HG02623 (cell line): ENCODE measurements at regions not wholly inside any gene's neighbourhood (a gene's known extent, or its start where the extent isn't known, plus 50 kb on each side); places are given as distances from the start of the nearest gene placed in this dataset.
A peak's percentile ranks its signal among the peaks of the same experiment; 100 is the strongest.

ENCODE experiments used
- ATAC-seq: cut with Tn5 transposase; IDR thresholded peaks from one replicate; pipeline ENCODE4 v1.9.1; 2021; ENCODE audit warnings: moderate library complexity; ENCODE audit not compliant: unreplicated experiment

- ATAC-seq: no peak
Observed at GRCh38 chr7:144997512-144997911, 161.7 kb upstream of the TPK1 start.

GRCh38 chr7:144995495-144995894, 159.6 kb upstream of the TPK1 start:
- ATAC-seq: no peak

GRCh38 chr7:144991041-144991440, 155.2 kb upstream of the TPK1 start:
- no peak for ATAC-seq

- no peak for ATAC-seq
Observed at GRCh38 chr7:144987686-144988085, 151.8 kb upstream of the TPK1 start.

GRCh38 chr7:144982133-144982532, 146.3 kb upstream of the TPK1 start:
- ATAC-seq: no peak

- no peak for ATAC-seq
Observed at GRCh38 chr7:144975882-144976281, 140.0 kb upstream of the TPK1 start.

GRCh38 chr7:144969787-144970186, 133.9 kb upstream of the TPK1 start:
- ATAC-seq: no peak

- no peak for ATAC-seq
Observed at GRCh38 chr7:144960763-144961162, 124.9 kb upstream of the TPK1 start.

GRCh38 chr7:144957998-144958397, 122.1 kb upstream of the TPK1 start:
- ATAC-seq: no peak

GRCh38 chr7:144955422-144955821, 119.6 kb upstream of the TPK1 start:
- no peak for ATAC-seq

GRCh38 chr7:144941127-144941526, 105.3 kb upstream of the TPK1 start:
- ATAC-seq: no peak

GRCh38 chr7:144937199-144937598, 101.3 kb upstream of the TPK1 start:
- no peak for ATAC-seq

- no peak for ATAC-seq
Observed at GRCh38 chr7:144936314-144936713, 100.5 kb upstream of the TPK1 start.

- ATAC-seq: no peak
Observed at GRCh38 chr7:144910411-144910810, 74.6 kb upstream of the TPK1 start.

GRCh38 chr7:144908943-144909556, 73.2 kb upstream of the TPK1 start:
- no peak for ATAC-seq

GRCh38 chr7:144908324-144908723, 72.5 kb upstream of the TPK1 start:
- no peak for ATAC-seq

- ATAC-seq: peak; percentile 77
Observed at GRCh38 chr7:144907577-144907976, 71.7 kb upstream of the TPK1 start.

GRCh38 chr7:144903201-144903600, 67.3 kb upstream of the TPK1 start:
- no peak for ATAC-seq

GRCh38 chr7:144892761-144893160, 56.9 kb upstream of the TPK1 start:
- ATAC-seq: no peak
